Hepatocyte (in vitro differentiated cells): ENCODE measurements at regions not wholly inside any gene's neighbourhood (a gene's known extent, or its start where the extent isn't known, plus 50 kb on each side); places are given as distances from the start of the nearest gene placed in this dataset.

Experiments
- DNase-seq: peaks from one replicate; pipeline ENCODE4 v3.0.0-alpha.2; 2016; ENCODE audit warnings: low spot score
- H2AFZ ChIP-seq: fragments of 200-600 bp; sonication (generic); 2 replicates; pipeline ENCODE4 v1.6.0; 2016; ENCODE audit warnings: antibody characterized with exemption, mild to moderate bottlenecking
- H3K27ac ChIP-seq: fragments of 200-600 bp; sonication (generic); 2 replicates; pipeline ENCODE4 v1.5.1; 2016; ENCODE audit warnings: mild to moderate bottlenecking
- H3K27me3 ChIP-seq: fragments of 200-600 bp; sonication (generic); 2 replicates; pipeline ENCODE4 v1.6.1; 2016
- H3K36me3 ChIP-seq: fragments of 200-600 bp; sonication (generic); replicated peaks from 2 replicates; pipeline ENCODE4 v1.5.1; 2016; ENCODE audit warnings: low read depth; ENCODE audit not compliant: insufficient read depth
- H3K4me1 ChIP-seq: fragments of 200-600 bp; sonication (generic); 2 replicates; pipeline ENCODE4 v1.5.1; 2016; ENCODE audit warnings: mild to moderate bottlenecking, moderate library complexity; ENCODE audit not compliant: insufficient read depth
- H3K4me2 ChIP-seq: fragments of 200-600 bp; sonication (generic); 2 replicates; pipeline ENCODE4 v1.6.0; 2016
- H3K4me3 ChIP-seq: fragments of 200-600 bp; sonication (generic); 2 replicates; pipeline ENCODE4 v1.5.1; 2016; ENCODE audit warnings: mild to moderate bottlenecking
- H3K79me2 ChIP-seq: fragments of 200-600 bp; sonication (generic); 2 replicates; pipeline ENCODE4 v1.6.0; 2017; ENCODE audit warnings: mild to moderate bottlenecking
- H3K9me2 ChIP-seq: fragments of 200-600 bp; sonication (generic); replicated peaks from 2 replicates; pipeline ENCODE4 v1.6.0; 2017; ENCODE audit warnings: mild to moderate bottlenecking; ENCODE audit not compliant: insufficient read depth
- H3K9me3 ChIP-seq: fragments of 200-600 bp; sonication (generic); 2 replicates; pipeline ENCODE4 v1.5.1; 2016; ENCODE audit warnings: low read depth, mild to moderate bottlenecking
- H4K20me1 ChIP-seq: fragments of 200-600 bp; sonication (generic); 2 replicates; pipeline ENCODE4 v1.6.0; 2016; ENCODE audit warnings: mild to moderate bottlenecking; ENCODE audit not compliant: insufficient read depth, poor library complexity, severe bottlenecking
- CTCF ChIP-seq: fragments of 200-600 bp; sonication (generic); IDR thresholded peaks from 2 replicates; pipeline ENCODE4 v1.5.1; 2016; ENCODE audit warnings: antibody characterized with exemption, mild to moderate bottlenecking; ENCODE audit not compliant: poor library complexity
- EZH2 ChIP-seq: fragments of 200-600 bp; sonication (generic); IDR thresholded peaks from 2 replicates; pipeline ENCODE4 v1.6.1; 2016; ENCODE audit warnings: antibody characterized with exemption, mild to moderate bottlenecking, borderline replicate concordance
- EZH2phosphoT487 ChIP-seq: fragments of 200-600 bp; sonication (generic); IDR thresholded peaks from one replicate; pipeline ENCODE4 v1.6.1; 2018; ENCODE audit warnings: antibody characterized with exemption, mild to moderate bottlenecking, low read depth, moderate library complexity; ENCODE audit not compliant: unreplicated experiment, severe bottlenecking
- WGBS: methylation state at CpG from one replicate; pipeline ENCODE4 v1.1.6; 2016; ENCODE audit warnings: low lambda C conversion rate; ENCODE audit errors: missing lambda C conversion rate; 5-methylcytosine and 5-hydroxymethylcytosine counted together

GRCh38 chr1:114342376-114342775 is 168.6 kb downstream of the TRIM33 start:
- 90% methylated on average over 3 of the region's 3 CpGs for WGBS
- no peaks in the 10 kb centered on the region for H4K20me1 ChIP-seq
- no peak overlapping the region for H3K27ac ChIP-seq
- no peak overlapping the region for H3K4me2 ChIP-seq
- no peaks in the 10 kb centered on the region for H3K9me3 ChIP-seq
- no peak for DNase-seq
- H2AFZ ChIP-seq: no peak overlapping the region
- no peaks in the 10 kb centered on the region for H3K79me2 ChIP-seq
- peaks cover 7% of the 10 kb centered on the region for H3K4me1 ChIP-seq
- H3K4me3 ChIP-seq: no peak overlapping the region
- no peaks in the 10 kb centered on the region for H3K36me3 ChIP-seq
- H3K9me2 ChIP-seq: no peaks in the 10 kb centered on the region
- TF ChIP-seq EZH2phosphoT487 (no peak), CTCF (no peak), EZH2 (no peak)
- H3K27me3 ChIP-seq: no peaks in the 10 kb centered on the region

- Histone ChIP-seq H3K9me2 (no peaks in the 10 kb centered on the region), H3K27me3 (no peaks in the 10 kb centered on the region), H3K36me3 (no peaks in the 10 kb centered on the region), H3K27ac (no peak overlapping the region), H3K9me3 (no peaks in the 10 kb centered on the region), H3K79me2 (no peaks in the 10 kb centered on the region), H4K20me1 (no peaks in the 10 kb centered on the region), H3K4me3 (no peak overlapping the region), H3K4me1 (peaks cover 7% of the 10 kb centered on the region), H2AFZ (no peak overlapping the region), H3K4me2 (no peak overlapping the region)
- no peak for DNase-seq
- TF ChIP-seq EZH2: no peak
- no peak for TF ChIP-seq CTCF
- WGBS: 57% methylated on average over 6 of the region's 6 CpGs
Measured at GRCh38 chr1:114341856-114342255, 169.1 kb downstream of the TRIM33 start.

GRCh38 chr1:114341299-114341698 is 169.7 kb downstream of the TRIM33 start:
- TF ChIP-seq EZH2 (no peak), CTCF (no peak), EZH2phosphoT487 (no peak)

GRCh38 chr1:114340892-114341291 is 170.1 kb downstream of the TRIM33 start:
- H3K4me1 ChIP-seq: peaks cover 4% of the 10 kb centered on the region
- no peaks in the 10 kb centered on the region for H3K9me2 ChIP-seq
- H4K20me1 ChIP-seq: no peaks in the 10 kb centered on the region
- DNase-seq: no peak
- H3K79me2 ChIP-seq: no peaks in the 10 kb centered on the region
- TF ChIP-seq EZH2phosphoT487: no peak
- no peak for TF ChIP-seq CTCF
- TF ChIP-seq EZH2: no peak
- WGBS: 90% methylated on average over 1 of the region's 1 CpG
- no peak overlapping the region for H3K4me3 ChIP-seq
- no peak overlapping the region for H3K4me2 ChIP-seq
- H3K36me3 ChIP-seq: no peaks in the 10 kb centered on the region
- H3K9me3 ChIP-seq: no peaks in the 10 kb centered on the region
- H3K27ac ChIP-seq: no peak overlapping the region
- no peak overlapping the region for H2AFZ ChIP-seq
- H3K27me3 ChIP-seq: no peaks in the 10 kb centered on the region

More at GRCh38 chr1:114341299-114341698, 169.7 kb downstream of the TRIM33 start:
- Histone ChIP-seq H3K9me2 (no peaks in the 10 kb centered on the region), H3K36me3 (no peaks in the 10 kb centered on the region), H3K4me2 (no peak overlapping the region), H4K20me1 (no peaks in the 10 kb centered on the region), H3K79me2 (no peaks in the 10 kb centered on the region), H3K4me1 (peaks cover 7% of the 10 kb centered on the region), H3K4me3 (no peak overlapping the region), H3K9me3 (no peaks in the 10 kb centered on the region), H3K27ac (no peak overlapping the region), H3K27me3 (no peaks in the 10 kb centered on the region), H2AFZ (no peak overlapping the region)
- 96% methylated on average over 3 of the region's 3 CpGs for WGBS
- no peak for DNase-seq
